H1 (cell line): ENCODE measurements at regions not wholly inside any gene's neighbourhood (a gene's known extent, or its start where the extent isn't known, plus 50 kb on each side); places are given as distances from the start of the nearest gene placed in this dataset.

Experiments
- BCL11A ChIP-seq, 2 experiments: IDR thresholded peaks; one replicate each; pipeline ENCODE4 v1.6.1; 2011; ENCODE audit warnings: low read depth in 2 of 2, low read length in 2 of 2, mild to moderate bottlenecking in 2 of 2
- FOSL1 ChIP-seq: IDR thresholded peaks from 2 replicates; pipeline ENCODE4 v1.6.1; 2011; ENCODE audit warnings: mild to moderate bottlenecking, low read depth, low read length, moderate library complexity; ENCODE audit not compliant: insufficient read depth
- HDAC2 ChIP-seq, 2 experiments: fragments of 300-600 bp in 1 of 2; sonication (generic) in 1 of 2; IDR thresholded peaks; 2 replicates each; pipeline ENCODE4 v1.6.1; 2011 to 2012; ENCODE audit warnings: low read depth in 2 of 2, low read length in 2 of 2, mild to moderate bottlenecking in 2 of 2, moderate library complexity in 2 of 2, borderline replicate concordance in 1 of 2, inconsistent platforms in 1 of 2
- KDM1A ChIP-seq: fragments of 200-600, 300-600 bp; sonication (generic); IDR thresholded peaks from 2 replicates; pipeline ENCODE4 v1.7.1; 2016; ENCODE audit warnings: mild to moderate bottlenecking, low read length, borderline replicate concordance
- SRF ChIP-seq: IDR thresholded peaks from 2 replicates; pipeline ENCODE4 v1.6.1; 2011; ENCODE audit warnings: mild to moderate bottlenecking, low read depth, low read length, moderate library complexity

DNA sequence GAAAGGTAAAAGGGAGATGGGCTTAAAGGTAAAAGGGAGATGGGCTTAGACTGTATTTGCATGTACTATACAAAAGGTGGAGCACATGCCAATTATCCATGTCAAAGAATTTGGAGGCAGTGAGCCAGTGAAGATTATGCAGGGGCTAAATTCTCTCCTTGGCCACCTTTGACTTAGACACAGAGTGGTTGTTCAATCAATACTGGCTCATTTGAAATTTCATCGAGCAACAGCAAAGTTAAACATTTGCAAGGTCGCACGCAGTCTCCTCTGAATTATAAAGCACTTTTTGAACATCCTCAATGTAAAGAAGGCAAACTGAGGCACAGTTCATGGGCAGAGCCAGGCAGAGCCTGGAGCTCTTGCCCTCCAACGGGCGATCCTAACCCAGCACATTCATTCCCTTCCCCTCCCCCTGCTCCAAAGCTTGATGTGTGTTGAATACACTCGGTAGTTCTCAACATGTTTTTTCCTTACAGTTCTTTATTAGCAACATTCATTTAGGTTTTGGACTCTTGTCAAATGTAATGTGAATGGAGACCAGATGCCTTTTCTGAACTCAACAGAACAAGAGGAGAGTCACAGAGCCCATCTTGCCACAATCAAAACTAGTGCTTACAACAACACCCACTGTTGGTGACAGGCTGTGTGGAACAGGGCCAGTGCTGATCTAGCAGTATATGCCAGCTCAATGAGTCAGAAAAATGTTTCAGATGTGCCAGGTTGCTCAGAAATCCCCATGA lies 169.7 kb upstream of the G2E3 start (continued):
- TF ChIP-seq BCL11A (IDR thresholded peaks at IDR 0.05; ENCODE audit: low read depth in 2 of 2, low read length in 2 of 2) (no peak), FOSL1 (no peak), SRF (no peak), KDM1A (no peak), HDAC2 (IDR thresholded peaks at IDR 0.05; ENCODE audit: borderline replicate concordance in 1 of 2, low read depth in 2 of 2, low read length in 2 of 2) (no peak)
